Endothelial cell of hepatic sinusoid (primary cell): ENCODE measurements at regions not wholly inside any gene's neighbourhood (a gene's known extent, or its start where the extent isn't known, plus 50 kb on each side); places are given as distances from the start of the nearest gene placed in this dataset.

Experiments used
- in situ Hi-C: cut with HindIII; loops from 2 replicates; pipeline ENCODE4 v1.10.0; 2017; ENCODE audit warnings: low sequenced_read_pairs

DNA sequence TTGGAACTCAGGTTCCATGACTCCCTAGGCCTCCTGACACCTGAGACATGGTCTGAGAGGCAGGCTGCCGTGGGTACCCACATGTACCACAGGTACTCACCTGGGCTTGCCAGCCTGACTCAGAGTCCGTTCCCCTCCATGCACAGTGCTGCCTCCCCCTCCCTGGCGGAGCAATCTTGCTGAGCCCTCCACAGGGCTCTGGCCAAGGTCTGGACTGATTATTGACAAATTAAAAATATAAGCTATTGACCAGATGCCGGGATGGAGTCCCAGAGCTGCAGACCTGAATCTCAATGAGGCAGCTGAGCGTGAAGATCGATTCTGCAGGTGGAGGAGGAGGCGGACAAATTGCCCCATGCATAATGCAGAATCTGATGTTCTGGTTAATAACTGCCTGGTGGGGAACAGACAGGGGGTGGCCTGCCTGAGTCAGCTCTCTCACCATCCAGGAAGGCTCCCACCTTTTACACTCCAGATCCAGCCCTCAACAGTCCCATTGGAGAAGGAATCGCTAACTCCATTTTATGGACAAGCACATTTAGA lies 422.7 kb downstream of the MIAT start:
- in situ Hi-C loops: no loop called here

DNA sequence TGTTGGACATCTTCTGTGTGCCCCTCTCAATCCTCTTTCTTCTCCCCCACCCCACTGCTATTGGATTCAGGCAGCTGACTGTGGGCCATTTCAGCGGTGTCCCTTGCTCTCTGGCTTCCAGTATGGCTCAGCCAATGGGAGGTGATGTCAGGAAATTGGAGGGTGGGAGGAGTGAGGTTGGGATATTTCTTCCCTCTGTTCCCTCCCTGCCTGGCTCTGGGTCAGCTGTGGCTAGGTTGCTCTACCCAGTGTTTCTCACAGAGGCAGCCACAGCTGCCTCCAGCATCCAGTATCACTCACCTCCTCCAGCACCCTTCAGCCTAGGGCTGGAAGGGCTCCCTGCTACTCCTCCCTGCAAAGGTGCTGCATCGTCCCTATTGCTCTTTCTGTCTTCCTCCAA lies 423.5 kb downstream of the MIAT start:
- in situ Hi-C loops: no loop called here

DNA sequence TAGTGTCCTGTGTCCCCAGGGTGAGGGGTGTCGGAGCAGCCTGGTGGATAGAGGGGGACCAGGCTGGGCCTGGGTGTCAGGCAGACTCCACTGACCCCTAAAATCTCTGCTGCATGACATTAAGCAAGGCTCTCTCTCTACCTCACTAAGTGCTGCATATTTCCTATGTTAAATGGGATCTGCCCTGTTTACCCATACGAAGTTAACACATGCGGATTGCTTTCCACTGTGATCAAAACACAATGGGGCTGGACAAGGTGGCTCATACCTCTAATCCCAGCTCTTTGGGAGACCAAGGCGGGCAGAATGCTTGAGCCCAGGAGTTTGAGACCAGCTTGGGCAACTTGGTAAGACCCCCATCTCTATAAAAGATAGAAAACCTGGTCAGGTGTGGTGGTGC lies 426.2 kb downstream of the MIAT start:
- in situ Hi-C loops: no loop called here

DNA sequence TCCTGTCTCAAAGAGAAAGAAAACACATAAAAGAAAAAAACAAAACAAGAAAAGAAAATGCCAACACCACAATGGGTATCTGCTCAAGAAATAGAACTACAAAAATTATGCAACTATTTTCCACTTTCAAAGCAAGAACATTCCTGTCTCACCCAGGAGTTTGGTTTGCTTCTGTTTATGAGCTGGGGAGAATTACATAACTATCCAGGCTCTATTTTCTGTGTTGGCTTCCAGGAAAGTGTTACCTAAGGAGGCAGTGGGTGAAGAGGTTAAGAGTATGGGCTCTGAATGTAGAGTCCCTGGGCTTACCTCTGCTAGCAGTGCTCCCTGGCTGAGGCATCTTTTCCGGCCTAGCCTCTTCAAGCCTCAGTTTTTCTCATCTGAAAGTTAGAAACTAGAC lies 426.7 kb downstream of the MIAT start:
- in situ Hi-C loops: no loop called here

DNA sequence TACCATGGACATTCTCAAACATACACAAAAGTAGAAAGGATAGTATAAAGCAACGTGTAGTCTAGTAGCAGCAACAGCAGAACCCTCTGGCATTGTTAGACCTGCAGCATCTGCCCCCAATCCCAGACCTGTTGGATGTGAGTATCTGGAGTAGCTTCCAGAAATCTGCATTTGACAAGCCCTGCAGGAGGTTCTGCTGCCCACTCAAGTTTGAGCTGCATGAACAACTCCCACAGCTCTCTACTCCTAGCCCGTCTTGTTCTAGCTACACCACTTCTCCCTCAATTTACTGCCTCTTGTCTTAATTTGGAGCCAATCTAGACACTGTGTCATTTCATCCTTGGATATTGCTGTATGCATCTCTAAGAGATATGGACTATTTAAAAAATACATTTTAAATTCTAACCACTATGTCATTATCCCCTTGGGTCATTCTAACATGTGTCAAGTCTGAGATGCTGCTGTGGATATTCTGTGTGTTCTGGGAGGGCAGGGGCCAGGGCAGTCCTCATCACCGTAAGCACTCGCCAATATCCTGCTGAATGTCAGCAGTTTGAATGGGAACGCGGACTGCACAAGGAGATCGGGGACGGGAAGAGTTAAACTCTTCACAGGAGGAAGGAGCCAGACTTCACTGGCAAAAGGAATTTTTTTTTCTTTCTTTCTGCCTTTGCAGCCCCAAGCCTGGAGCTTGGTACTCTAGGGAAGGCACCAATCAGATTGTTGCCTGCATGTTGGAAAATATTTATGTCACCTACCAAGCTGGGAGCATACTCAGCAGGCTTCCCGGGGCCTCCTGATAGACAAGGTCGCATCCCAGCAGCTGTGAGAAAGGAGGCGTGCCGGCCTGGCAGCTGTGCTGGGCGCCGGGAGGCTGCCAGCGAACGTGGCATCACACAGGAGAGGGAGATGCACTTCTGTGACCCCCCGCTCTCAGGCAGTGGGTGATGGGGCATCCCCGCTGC lies 429.0 kb downstream of the MIAT start:
- in situ Hi-C loops: no loop called here

DNA sequence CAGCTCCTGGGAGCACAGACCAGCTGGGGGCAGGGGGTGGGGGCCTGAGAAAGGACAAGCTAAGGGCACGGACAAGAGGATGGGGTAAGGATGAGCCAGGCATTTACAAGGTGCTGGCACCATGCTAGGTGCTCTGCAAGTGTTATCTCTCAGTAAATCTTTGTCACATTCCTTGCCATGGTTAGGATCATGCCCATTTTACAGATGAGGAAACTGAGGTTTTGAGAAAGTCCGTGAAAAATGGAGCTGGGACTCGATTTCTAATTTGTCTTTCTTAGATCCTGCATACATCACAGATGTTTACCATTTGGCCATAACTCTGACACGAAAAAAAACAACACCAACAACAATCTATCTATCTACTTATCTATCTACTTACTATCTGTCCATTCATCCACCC lies 429.7 kb downstream of the MIAT start:
- in situ Hi-C loops: no loop called here

DNA sequence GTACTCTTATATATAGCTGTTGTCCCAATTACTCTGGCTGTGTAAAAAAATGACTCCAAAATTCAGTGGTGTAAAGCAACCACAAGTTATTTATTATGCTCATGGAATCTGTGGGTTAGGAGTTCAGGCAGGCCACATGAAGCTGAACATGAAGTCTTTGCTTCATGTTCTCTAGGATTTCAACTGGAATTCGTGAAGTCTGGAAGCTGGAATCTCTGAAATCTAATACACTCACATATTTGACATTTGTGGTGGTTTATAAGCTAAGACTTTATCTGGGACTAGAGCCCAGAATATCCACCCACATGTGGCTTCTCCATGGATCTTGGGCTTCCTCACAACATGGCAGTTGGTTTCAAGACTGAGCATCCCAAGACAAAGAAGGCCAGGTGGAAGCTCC lies 430.6 kb downstream of the MIAT start:
- in situ Hi-C loops: no loop called here

DNA sequence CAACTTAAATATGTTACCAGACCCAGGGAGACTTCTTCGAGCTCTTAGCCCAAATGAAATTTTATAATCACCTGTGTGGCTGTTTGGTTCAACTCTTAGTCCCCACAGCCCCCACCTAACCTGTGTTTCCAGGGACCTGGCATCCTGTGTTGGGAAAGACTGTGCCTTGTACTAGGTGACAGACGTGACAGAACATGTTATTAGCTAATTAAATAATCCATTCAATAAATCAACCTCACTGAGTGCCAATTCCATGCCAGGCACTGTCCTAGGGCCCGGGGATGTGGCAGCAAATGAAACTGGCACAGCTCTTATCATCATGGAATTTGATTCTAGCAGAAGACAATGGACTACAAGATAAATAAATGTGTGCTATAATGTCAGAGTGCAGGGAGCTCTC lies 431.9 kb downstream of the MIAT start:
- in situ Hi-C loops: no loop called here

DNA sequence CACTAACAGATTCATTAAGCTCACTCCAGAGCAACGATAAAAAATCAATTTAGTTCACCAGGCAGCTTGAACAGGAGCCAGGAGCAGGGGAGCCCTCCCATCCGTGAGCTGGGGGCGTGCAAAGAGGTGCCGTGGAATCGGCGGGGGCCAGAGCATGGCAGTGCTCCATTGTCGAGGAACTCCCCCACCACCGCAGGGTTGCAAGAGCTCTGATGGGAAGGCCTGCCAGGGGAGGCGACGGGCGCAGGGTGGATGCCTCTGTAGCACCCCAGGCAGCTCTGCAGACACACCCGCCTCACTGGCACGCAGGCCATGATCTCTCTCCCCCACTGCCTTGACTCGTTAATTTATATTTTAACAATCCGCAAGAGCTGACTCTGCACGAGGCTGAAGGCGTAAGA lies 433.2 kb downstream of the MIAT start:
- in situ Hi-C loops: no loop called here

DNA sequence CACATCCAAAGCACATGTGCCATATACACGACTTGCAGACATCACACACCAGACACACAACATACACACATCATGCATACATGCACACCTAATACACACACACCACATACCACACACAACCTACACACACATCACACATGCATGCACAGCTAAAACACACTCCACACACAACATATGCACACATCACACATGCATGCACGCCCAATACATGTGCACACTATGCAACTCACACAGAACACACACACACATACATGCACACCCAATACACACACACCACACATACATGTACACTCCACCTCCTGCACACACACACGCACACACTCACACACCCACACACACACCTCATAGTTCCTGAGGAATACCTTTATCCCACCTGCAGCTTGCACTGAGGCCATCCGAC lies 436.0 kb downstream of the MIAT start:
- in situ Hi-C loops: no loop called here

DNA sequence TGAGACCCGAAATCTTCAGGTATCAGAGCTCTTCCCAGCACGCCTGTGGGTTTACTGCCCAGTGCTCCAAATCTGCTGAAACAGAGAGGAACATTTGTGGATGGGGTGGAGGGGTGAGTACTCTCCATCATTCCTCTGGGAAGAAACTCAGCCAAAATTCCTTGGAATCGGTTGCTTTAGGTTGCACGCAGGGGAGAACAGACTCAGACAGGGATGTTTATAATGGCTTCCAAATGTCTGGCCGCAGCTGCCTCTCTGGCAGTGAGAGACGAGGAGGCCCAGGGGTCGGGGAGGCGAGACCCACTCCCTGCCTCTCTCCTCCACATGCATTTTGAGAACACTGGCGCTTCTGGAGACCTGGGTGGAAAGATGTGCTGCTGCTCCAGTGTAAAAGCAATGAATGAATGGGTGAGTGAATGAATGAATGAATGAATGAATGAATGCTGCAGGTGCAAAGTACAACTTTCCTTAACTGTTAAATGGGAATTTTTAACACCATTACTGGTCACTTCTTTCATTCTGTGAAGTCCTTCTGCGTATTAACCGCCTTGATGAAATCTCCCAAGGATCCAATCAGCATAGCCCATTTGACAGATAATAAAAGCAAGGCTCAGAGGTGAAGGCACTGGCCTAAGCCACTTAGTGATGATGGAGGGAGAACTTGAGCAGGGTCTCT lies 437.4 kb downstream of the MIAT start:
- in situ Hi-C loops: no loop called here

DNA sequence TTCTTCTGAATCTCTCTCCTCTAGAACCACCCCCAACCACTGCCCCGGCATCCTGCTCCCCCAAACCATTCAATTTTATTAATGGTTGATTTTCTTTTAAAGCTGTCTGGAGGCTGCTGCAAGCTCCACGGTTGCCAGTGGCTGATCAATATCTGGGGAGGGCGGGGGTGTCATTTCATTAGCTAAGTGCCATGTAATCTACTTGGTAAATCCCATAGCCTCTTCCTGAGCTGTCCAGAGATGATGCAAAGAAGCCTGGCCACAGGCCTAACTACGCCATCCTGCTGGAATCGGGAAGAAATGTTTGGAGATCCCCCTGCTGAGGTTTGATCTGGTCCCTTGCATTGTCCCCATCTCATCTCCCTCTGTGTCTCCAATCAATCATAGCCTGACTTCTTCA lies 440.1 kb downstream of the MIAT start:
- in situ Hi-C loops: no loop called here

DNA sequence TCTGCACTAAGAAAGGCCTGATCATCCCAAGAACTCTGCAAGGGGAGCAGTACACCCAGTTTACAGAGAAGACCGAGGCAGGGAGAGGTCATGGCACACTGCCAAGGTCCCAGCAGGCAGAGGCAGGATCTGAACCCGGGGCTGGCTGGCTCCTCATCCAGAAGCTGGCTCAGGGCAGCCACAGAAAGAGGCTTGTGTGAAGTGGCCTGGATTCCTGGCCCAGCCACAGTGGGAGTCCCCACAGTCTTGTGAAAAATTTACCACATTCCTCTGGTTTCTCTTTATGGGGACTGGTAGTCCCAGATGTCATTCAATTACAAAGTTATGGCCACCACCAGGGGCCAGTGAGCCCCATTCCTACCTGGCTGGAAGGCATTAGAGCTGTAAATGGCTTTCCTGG lies 440.5 kb downstream of the MIAT start:
- in situ Hi-C loops: no loop called here

DNA sequence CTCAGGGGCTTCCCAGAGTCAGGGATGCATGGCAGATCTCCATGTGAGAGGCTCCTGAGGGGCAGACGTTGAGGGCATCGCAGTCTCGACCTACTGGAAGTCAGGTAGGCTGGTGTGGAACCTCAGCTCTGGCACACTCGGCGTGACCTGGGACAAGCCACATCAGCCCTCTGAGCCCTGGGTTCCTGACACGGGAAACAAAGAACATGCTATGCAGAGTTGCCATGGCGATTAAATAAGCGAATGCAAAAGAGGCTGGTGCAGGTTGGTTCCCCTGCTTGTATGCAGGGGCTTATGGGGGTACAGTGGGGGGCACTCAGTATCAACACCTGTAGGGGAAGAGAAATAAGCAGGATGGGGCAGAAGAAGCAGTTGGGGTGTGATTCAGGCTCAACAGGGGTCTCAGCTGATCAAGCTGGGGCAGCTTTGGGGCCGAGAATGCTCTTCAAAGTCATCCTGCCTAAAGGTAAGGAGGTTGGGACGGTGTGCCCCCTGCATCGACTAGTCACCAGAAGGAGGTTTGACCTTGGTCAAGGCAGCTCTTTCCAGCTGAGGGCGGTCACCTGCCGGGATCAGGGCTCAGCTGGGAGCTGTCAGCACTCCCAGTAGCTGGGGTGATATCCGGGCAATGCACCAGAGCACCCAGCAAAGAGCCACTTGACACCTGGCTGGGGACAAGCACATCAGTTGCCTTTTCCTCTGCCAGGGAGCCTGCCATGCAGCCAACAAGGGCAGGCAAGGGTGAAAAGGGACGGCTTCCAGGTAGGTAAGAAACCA lies 442.7 kb downstream of the MIAT start:
- in situ Hi-C loops: no loop called here

DNA sequence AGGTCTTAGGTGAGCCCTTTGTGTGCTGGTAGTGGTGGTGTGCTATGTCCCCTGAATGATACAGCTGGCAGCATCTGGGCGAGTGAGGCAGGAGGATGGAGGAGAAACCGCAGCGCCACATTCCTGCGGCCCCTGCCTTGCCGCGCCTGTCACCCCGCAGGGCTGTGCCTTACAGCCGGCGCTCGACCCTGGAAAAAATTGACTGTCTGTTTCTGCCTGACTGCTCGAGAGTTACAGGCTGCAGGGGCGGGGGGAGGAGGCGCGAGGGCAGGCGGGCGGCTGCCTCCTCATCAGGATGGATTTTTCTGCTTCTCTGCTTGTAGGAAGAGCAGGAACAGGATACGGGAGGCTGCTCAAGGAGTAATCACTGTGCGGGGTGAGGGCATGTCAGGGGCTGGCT lies 443.4 kb downstream of the MIAT start:
- in situ Hi-C loops: no loop called here

DNA sequence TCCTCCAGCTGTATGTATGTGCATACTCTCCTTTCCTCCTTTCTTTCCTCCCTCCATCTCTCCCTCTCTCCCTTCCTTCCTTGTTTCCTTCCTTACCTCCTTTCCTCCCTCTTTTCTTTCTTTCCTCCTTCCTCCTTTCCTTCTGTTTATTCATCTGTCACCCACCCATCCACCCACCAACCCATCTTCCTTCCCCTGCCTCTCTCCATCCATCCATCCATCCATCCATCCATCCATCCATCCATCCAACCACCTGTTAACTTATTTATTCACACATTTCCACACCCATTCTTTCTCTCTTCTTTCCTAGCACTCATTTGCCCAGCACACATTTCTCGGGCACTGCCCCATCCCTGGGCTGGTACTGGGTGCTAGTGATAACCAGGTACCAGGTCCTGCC lies 443.9 kb downstream of the MIAT start:
- in situ Hi-C loops: no loop called here

DNA sequence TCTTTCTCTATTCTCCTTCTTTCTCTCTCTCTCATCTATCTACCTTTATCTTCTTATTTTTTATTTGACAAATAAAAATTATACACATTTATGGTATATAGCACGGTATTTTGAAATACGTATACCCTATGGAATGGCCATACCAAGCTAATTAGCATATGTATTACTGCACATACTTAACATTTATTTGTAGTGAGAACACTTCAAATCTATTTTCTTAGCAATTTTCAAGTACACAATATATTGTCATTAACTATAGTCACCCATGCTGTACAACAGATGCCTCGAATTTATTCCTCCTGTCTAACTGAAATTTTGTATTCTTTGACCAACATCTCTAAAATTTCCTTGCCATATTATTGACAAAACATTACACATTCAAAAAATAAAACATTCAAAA lies 447.1 kb downstream of the MIAT start:
- in situ Hi-C loops: no loop called here

DNA sequence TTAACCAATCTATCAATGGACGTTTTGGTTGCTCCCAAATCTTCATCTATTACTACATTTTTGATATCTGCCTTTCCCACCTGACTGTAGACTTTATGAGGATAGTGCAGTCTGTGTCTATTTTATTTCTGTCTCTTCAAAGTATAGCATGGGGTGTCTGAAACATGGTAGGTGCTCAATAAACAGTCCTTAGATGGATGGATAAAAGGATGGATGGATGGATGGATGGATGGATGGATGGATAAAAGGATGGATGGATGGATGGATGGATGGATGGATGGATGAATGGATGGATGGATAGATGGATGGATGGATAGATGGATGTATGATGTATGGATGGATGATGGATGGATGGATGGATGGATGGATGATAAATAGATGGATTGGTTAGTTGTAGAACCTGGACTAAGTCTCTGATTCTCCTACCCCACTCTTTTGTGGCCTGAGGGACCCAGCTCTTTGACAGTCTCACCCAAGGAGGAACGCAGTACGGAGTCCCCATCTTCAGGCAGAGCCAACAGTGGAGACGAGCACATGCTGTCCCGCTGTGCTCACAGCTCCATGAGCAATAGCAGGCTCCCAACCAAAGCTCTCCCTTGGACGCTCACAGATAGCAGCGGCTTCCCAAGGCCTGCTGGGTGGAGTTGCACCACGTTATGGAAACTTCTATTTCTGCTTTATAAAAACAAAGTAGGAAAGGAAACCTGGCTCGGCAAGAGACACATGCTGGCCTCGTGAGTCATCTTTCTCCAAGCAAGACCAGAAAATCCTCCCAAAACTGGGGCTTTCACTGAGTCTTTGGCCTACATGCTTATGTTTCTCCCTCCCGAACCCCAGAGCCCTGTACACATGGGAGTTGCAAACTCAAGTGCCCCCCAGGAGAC lies 448.0 kb downstream of the MIAT start:
- in situ Hi-C loops: no loop called here

DNA sequence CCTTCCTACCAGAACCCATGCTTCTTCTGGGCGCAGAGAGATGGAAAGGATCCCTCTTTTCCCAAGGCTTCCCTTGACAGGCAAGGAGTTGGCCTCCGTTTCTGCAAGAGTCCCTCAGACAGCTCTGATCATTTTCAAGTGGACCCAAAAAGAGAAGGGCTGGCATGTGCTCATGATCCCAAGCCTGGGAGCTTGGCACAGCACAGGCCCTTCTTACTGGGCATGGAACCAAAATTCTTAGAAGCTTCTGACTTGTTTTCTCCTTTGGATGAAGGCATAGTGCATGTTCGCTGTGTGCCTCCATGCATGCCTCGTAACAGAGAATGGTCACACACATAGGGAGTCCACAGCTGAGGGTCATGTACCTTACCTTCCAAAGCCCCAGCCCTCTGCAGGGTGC lies 449.6 kb downstream of the MIAT start:
- in situ Hi-C loops: no loop called here

DNA sequence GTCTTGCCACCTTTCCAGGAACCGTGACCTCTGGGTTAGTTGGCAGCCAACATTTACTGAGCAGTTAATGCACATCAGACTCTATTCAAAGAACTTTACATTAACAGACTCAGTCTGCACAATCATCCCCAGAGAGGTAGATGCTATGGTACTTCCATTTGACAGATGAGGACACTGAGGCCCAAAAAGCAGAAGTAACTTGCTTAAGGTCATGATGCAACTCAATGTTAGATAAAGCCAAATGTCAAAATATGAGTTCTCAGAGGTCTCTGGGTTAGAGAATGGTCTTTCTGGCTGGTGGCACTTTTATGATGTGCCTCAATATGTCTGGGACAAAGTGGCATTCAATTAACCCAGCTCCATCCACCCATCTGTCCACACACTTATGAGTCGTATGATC lies 450.0 kb downstream of the MIAT start:
- in situ Hi-C loops: no loop called here
